Loucy (cell line): ENCODE measurements at regions not wholly inside any gene's neighbourhood (a gene's known extent, or its start where the extent isn't known, plus 50 kb on each side); places are given as distances from the start of the nearest gene placed in this dataset.

Experiments
- EZH2phosphoT487 ChIP-seq: fragments of 200-600 bp; IDR thresholded peaks from 2 replicates; pipeline ENCODE4 v1.6.1; 2018; ENCODE audit warnings: antibody characterized with exemption, mild to moderate bottlenecking, moderate library complexity, borderline replicate concordance
- TF ChIP-seq, protein P1 (sequence below): fragments of 200-600 bp; sonication (generic); conservative IDR thresholded peaks from 2 replicates; pipeline ENCODE4 v1.5.1; 2014; ENCODE audit warnings: mild to moderate bottlenecking, antibody characterized with exemption, low read length

DNA sequence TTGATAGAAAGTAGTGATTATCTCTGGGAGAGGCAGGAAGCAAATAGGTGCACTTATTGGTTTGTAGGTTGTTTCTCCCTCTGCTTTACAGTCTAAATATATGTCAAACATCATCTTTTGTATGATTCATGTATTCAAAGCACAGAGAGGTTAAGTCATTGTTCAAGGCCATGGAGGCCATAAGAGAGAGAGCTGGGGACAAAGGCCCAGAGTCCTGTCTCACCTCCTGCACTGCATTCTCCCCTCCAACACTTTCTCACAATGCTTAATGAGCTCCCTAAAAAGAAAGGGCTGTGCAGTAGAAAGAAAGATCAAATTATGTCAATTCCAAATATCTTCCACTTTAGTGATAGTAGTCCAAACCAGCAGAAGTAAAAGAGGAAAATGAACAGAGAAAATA lies 180.4 kb upstream of the DIO3 start:
- TF ChIP-seq, protein P1, sequence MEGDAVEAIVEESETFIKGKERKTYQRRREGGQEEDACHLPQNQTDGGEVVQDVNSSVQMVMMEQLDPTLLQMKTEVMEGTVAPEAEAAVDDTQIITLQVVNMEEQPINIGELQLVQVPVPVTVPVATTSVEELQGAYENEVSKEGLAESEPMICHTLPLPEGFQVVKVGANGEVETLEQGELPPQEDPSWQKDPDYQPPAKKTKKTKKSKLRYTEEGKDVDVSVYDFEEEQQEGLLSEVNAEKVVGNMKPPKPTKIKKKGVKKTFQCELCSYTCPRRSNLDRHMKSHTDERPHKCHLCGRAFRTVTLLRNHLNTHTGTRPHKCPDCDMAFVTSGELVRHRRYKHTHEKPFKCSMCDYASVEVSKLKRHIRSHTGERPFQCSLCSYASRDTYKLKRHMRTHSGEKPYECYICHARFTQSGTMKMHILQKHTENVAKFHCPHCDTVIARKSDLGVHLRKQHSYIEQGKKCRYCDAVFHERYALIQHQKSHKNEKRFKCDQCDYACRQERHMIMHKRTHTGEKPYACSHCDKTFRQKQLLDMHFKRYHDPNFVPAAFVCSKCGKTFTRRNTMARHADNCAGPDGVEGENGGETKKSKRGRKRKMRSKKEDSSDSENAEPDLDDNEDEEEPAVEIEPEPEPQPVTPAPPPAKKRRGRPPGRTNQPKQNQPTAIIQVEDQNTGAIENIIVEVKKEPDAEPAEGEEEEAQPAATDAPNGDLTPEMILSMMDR = no peak
- TF ChIP-seq EZH2phosphoT487 = no peak
